HEK293T (cell line): ENCODE measurements at regions not wholly inside any gene's neighbourhood (a gene's known extent, or its start where the extent isn't known, plus 50 kb on each side); places are given as distances from the start of the nearest gene placed in this dataset.
"Not testable (repeated sequence)": the region's sequence is repeated elsewhere in the genome, so short reads cannot be mapped to it uniquely, and the experiment has no call there.

ENCODE experiments used
- ARNT ChIP-seq: fragments of 450-650 bp; IDR thresholded peaks from 2 replicates; pipeline ENCODE4 v1.6.1; 2017; ENCODE audit warnings: mild to moderate bottlenecking
- BHLHE40 ChIP-seq: fragments of 450-650 bp; IDR thresholded peaks from 2 replicates; pipeline ENCODE4 v1.6.1; 2016; ENCODE audit warnings: mild to moderate bottlenecking, moderate library complexity, borderline replicate concordance
- ELF4 ChIP-seq: fragments of 450-650 bp; IDR thresholded peaks from 2 replicates; pipeline ENCODE4 v1.6.1; 2017; ENCODE audit warnings: antibody characterized with exemption
- FOXA1 ChIP-seq: fragments of 450-650 bp; IDR thresholded peaks from 2 replicates; pipeline ENCODE4 v1.6.1; 2016; ENCODE audit warnings: mild to moderate bottlenecking
- FOXK2 ChIP-seq: fragments of 450-650 bp; IDR thresholded peaks from 2 replicates; pipeline ENCODE4 v1.6.1; 2016; ENCODE audit warnings: mild to moderate bottlenecking
- FOXM1 ChIP-seq: fragments of 450-650 bp; IDR thresholded peaks from 2 replicates; pipeline ENCODE4 v1.6.1; 2017; ENCODE audit warnings: mild to moderate bottlenecking, borderline replicate concordance
- NFRKB ChIP-seq: fragments of 450-650 bp; IDR thresholded peaks from 2 replicates; pipeline ENCODE4 v1.6.1; 2016; ENCODE audit warnings: mild to moderate bottlenecking, moderate library complexity
- PKNOX1 ChIP-seq: fragments of 450-650 bp; IDR thresholded peaks from 2 replicates; pipeline ENCODE4 v1.6.1; 2016
- SP1 ChIP-seq: fragments of 450-650 bp; IDR thresholded peaks from 2 replicates; pipeline ENCODE4 v1.6.1; 2017
- SUZ12 ChIP-seq: fragments of 450-650 bp; IDR thresholded peaks from 2 replicates; pipeline ENCODE4 v1.6.1; 2016; ENCODE audit warnings: mild to moderate bottlenecking

- TF ChIP-seq ELF4, FOXM1, BHLHE40, SUZ12, FOXA1, PKNOX1, FOXK2, ARNT, SP1, NFRKB: not testable (repeated sequence)
These were observed 324.9 kb upstream of the COX7C start for GRCh38 chr5:86292811-86293210.
